Neural cell (in vitro differentiated cells): ENCODE measurements at regions not wholly inside any gene's neighbourhood (a gene's known extent, or its start where the extent isn't known, plus 50 kb on each side); places are given as distances from the start of the nearest gene placed in this dataset.

Experiments
- H2AFZ ChIP-seq: fragments of 200-600, 300-800 bp; sonication (generic), shearing (Covaris generic); 2 replicates; pipeline ENCODE4 v1.6.0; 2014; ENCODE audit warnings: low read depth, mild to moderate bottlenecking, antibody characterized with exemption, low read length, moderate library complexity
- H3F3A ChIP-seq: fragments of 200-600 bp; shearing (Covaris generic); 2 replicates; pipeline ENCODE4 v1.6.1; 2016; ENCODE audit warnings: mild to moderate bottlenecking, moderate library complexity, mixed read lengths, antibody characterized with exemption, low read length; ENCODE audit not compliant: insufficient read depth, poor library complexity, severe bottlenecking
- H3K27ac ChIP-seq: fragments of 200-600, 300-800 bp; sonication (generic), shearing (Covaris generic); 2 replicates; pipeline ENCODE4 v1.5.1; 2014; ENCODE audit warnings: mild to moderate bottlenecking, low read length, moderate library complexity
- H3K27me3 ChIP-seq: fragments of 300-800, 200-600 bp; sonication (generic), shearing (Covaris generic); 2 replicates; pipeline ENCODE4 v1.6.0; 2014; ENCODE audit warnings: mild to moderate bottlenecking, low read depth, low read length, moderate library complexity; ENCODE audit not compliant: insufficient read depth
- H3K36me3 ChIP-seq: fragments of 300-800, 200-600 bp; sonication (generic), shearing (Covaris generic); 2 replicates; pipeline ENCODE4 v1.5.1; 2014; ENCODE audit warnings: mild to moderate bottlenecking, antibody characterized with exemption, low read length, moderate library complexity; ENCODE audit not compliant: insufficient read depth
- H3K4me2 ChIP-seq: fragments of 300-800, 200-600 bp; sonication (generic), shearing (Covaris generic); 2 replicates; pipeline ENCODE4 v1.6.0; 2014; ENCODE audit warnings: mild to moderate bottlenecking, low read length
- H3K4me3 ChIP-seq: fragments of 300-800, 200-600 bp; sonication (generic), shearing (Covaris generic); 2 replicates; pipeline ENCODE4 v1.5.1; 2014; ENCODE audit warnings: mild to moderate bottlenecking, low read length, moderate library complexity
- H3K79me2 ChIP-seq: fragments of 200-600 bp; shearing (Covaris generic); replicated peaks from 2 replicates; pipeline ENCODE4 v1.6.0; 2014; ENCODE audit warnings: mild to moderate bottlenecking, low read length, moderate library complexity; ENCODE audit not compliant: insufficient read depth
- H3K9ac ChIP-seq: fragments of 300-800, 200-600 bp; sonication (generic), shearing (Covaris generic); 2 replicates; pipeline ENCODE4 v1.6.1; 2016; ENCODE audit warnings: mild to moderate bottlenecking, low read length, mixed read lengths
- H3K9me2 ChIP-seq: fragments of 200-600 bp; shearing (Covaris generic); 2 replicates; pipeline ENCODE4 v1.6.1; 2016; ENCODE audit warnings: mild to moderate bottlenecking, low read length, mixed read lengths; ENCODE audit not compliant: insufficient read depth
- H3K9me3 ChIP-seq: fragments of 200-600, 300-800 bp; sonication (generic), shearing (Covaris generic); 2 replicates; pipeline ENCODE4 v1.6.1; 2016; ENCODE audit warnings: mild to moderate bottlenecking, mixed run types, low read length, moderate library complexity, mixed read lengths
- H4K20me1 ChIP-seq: fragments of 200-600 bp; shearing (Covaris generic); 2 replicates; pipeline ENCODE4 v1.6.1; 2016; ENCODE audit warnings: mild to moderate bottlenecking, mixed run types; ENCODE audit not compliant: insufficient read depth
- EP300 ChIP-seq: fragments of 450-650 bp; conservative IDR thresholded peaks from 2 replicates; pipeline ENCODE4 v1.6.1; 2014; ENCODE audit warnings: antibody characterized with exemption, mild to moderate bottlenecking, moderate library complexity; ENCODE audit not compliant: poor library complexity, severe bottlenecking
- EZH2 ChIP-seq: fragments of 200-600, 300-800 bp; shearing (Covaris generic), sonication (generic); IDR thresholded peaks from 2 replicates; pipeline ENCODE4 v1.6.1; 2014; ENCODE audit warnings: antibody characterized with exemption, low read length, borderline replicate concordance, mild to moderate bottlenecking; ENCODE audit not compliant: insufficient read depth, poor library complexity, severe bottlenecking
- MXI1 ChIP-seq: fragments of 450-650 bp; conservative IDR thresholded peaks from 2 replicates; pipeline ENCODE4 v1.6.1; 2014; ENCODE audit warnings: antibody characterized with exemption, mild to moderate bottlenecking; ENCODE audit not compliant: poor library complexity, severe bottlenecking
- POLR2AphosphoS5 ChIP-seq: IDR thresholded peaks from 2 replicates; pipeline ENCODE4 v1.6.1; 2012
- RAD21 ChIP-seq: fragments of 450-650 bp; conservative IDR thresholded peaks from 2 replicates; pipeline ENCODE4 v1.6.1; 2014; ENCODE audit warnings: antibody characterized with exemption, mild to moderate bottlenecking, moderate library complexity
- SMC3 ChIP-seq: fragments of 450-650 bp; conservative IDR thresholded peaks from 2 replicates; pipeline ENCODE4 v1.6.1; 2014; ENCODE audit warnings: antibody characterized with exemption, mild to moderate bottlenecking, moderate library complexity; ENCODE audit not compliant: poor library complexity
- TAF1 ChIP-seq: IDR thresholded peaks from 2 replicates; pipeline ENCODE4 v1.6.1; 2012; ENCODE audit warnings: low read depth
- TF ChIP-seq, protein P1 (sequence below): IDR thresholded peaks from 2 replicates; pipeline ENCODE4 v1.6.1; 2012; ENCODE audit warnings: borderline replicate concordance
- TF ChIP-seq, protein P2 (sequence below): fragments of 450-650 bp; IDR thresholded peaks from 2 replicates; pipeline ENCODE4 v1.5.1; 2014; ENCODE audit warnings: antibody characterized with exemption, mild to moderate bottlenecking, moderate library complexity; ENCODE audit not compliant: poor library complexity, severe bottlenecking

GRCh38 chr14:65877624-65878023 lies 465.1 kb downstream of the FUT8 start:
- TF ChIP-seq EZH2 (no peak), MXI1 (no peak), RAD21 (no peak), SMC3 (no peak)
- TF ChIP-seq, protein P1, sequence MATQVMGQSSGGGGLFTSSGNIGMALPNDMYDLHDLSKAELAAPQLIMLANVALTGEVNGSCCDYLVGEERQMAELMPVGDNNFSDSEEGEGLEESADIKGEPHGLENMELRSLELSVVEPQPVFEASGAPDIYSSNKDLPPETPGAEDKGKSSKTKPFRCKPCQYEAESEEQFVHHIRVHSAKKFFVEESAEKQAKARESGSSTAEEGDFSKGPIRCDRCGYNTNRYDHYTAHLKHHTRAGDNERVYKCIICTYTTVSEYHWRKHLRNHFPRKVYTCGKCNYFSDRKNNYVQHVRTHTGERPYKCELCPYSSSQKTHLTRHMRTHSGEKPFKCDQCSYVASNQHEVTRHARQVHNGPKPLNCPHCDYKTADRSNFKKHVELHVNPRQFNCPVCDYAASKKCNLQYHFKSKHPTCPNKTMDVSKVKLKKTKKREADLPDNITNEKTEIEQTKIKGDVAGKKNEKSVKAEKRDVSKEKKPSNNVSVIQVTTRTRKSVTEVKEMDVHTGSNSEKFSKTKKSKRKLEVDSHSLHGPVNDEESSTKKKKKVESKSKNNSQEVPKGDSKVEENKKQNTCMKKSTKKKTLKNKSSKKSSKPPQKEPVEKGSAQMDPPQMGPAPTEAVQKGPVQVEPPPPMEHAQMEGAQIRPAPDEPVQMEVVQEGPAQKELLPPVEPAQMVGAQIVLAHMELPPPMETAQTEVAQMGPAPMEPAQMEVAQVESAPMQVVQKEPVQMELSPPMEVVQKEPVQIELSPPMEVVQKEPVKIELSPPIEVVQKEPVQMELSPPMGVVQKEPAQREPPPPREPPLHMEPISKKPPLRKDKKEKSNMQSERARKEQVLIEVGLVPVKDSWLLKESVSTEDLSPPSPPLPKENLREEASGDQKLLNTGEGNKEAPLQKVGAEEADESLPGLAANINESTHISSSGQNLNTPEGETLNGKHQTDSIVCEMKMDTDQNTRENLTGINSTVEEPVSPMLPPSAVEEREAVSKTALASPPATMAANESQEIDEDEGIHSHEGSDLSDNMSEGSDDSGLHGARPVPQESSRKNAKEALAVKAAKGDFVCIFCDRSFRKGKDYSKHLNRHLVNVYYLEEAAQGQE = no peak
- H3K9me3 ChIP-seq = no peaks in the 10 kb centered on the region
- no peaks in the 10 kb centered on the region for H3F3A ChIP-seq
- no peaks in the 10 kb centered on the region for H3K9me2 ChIP-seq
- no peak overlapping the region for H3K4me2 ChIP-seq
- no peak overlapping the region for H3K4me3 ChIP-seq
- no peak overlapping the region for H3K9ac ChIP-seq
- no peaks in the 10 kb centered on the region for H4K20me1 ChIP-seq
- no peak overlapping the region for H2AFZ ChIP-seq
- no peaks in the 10 kb centered on the region for H3K36me3 ChIP-seq
- H3K27me3 ChIP-seq = no peaks in the 10 kb centered on the region
- no peak overlapping the region for H3K27ac ChIP-seq
- H3K79me2 ChIP-seq = no peaks in the 10 kb centered on the region

DNA sequence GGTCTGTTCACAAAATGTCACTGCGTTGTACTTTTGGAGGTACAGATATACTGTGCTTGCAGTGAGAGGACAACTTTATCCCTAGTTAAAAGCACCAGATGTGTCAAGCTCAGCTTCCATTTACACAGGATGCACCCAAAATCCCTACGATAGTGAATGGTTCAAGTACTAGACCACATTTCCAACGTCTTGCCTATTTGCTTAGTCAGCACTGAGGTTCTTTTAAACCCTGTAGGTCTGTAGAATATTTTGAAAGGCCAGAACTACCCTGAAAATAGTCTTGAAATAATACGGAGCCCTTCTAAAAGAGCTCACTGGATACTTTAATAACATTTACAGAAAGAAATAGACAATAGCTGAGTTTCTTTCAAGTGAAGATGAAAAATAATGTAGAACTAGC lies 466.1 kb downstream of the FUT8 start:
- Histone ChIP-seq H3K9ac (no peak overlapping the region), H4K20me1 (no peaks in the 10 kb centered on the region), H3K79me2 (no peaks in the 10 kb centered on the region), H2AFZ (no peak overlapping the region), H3K27ac (no peak overlapping the region), H3K9me2 (no peaks in the 10 kb centered on the region), H3K36me3 (no peaks in the 10 kb centered on the region), H3K4me3 (no peak overlapping the region), H3K27me3 (no peaks in the 10 kb centered on the region), H3K4me2 (no peak overlapping the region), H3K9me3 (no peaks in the 10 kb centered on the region), H3F3A (no peaks in the 10 kb centered on the region)
- TF ChIP-seq, protein P2, sequence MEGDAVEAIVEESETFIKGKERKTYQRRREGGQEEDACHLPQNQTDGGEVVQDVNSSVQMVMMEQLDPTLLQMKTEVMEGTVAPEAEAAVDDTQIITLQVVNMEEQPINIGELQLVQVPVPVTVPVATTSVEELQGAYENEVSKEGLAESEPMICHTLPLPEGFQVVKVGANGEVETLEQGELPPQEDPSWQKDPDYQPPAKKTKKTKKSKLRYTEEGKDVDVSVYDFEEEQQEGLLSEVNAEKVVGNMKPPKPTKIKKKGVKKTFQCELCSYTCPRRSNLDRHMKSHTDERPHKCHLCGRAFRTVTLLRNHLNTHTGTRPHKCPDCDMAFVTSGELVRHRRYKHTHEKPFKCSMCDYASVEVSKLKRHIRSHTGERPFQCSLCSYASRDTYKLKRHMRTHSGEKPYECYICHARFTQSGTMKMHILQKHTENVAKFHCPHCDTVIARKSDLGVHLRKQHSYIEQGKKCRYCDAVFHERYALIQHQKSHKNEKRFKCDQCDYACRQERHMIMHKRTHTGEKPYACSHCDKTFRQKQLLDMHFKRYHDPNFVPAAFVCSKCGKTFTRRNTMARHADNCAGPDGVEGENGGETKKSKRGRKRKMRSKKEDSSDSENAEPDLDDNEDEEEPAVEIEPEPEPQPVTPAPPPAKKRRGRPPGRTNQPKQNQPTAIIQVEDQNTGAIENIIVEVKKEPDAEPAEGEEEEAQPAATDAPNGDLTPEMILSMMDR = no peak
- TF ChIP-seq POLR2AphosphoS5 = no peak
- TF ChIP-seq TAF1 = no peak
- TF ChIP-seq, protein P1 = no peak
- TF ChIP-seq MXI1 = no peak
- no peak for TF ChIP-seq EP300
- no peak for TF ChIP-seq RAD21
- TF ChIP-seq SMC3 = no peak
